GM18951 (cell line): ENCODE measurements at regions not wholly inside any gene's neighbourhood (a gene's known extent, or its start where the extent isn't known, plus 50 kb on each side); places are given as distances from the start of the nearest gene placed in this dataset.

Experiments used
- POLR2A ChIP-seq: IDR thresholded peaks from 4 replicates; pipeline ENCODE4 v1.6.1; 2011; ENCODE audit warnings: mild to moderate bottlenecking; ENCODE audit not compliant: insufficient read length, insufficient read depth; ENCODE audit errors: extremely low read depth
- in situ Hi-C: fragments of 300-500 bp; cut with MboI; formaldehyde crosslinking; loops from one replicate; pipeline ENCODE4 v1.12.0; 2022; ENCODE audit warnings: low sequenced_read_pairs, mixed read lengths, inconsistent platforms; ENCODE audit not compliant: unreplicated experiment

DNA sequence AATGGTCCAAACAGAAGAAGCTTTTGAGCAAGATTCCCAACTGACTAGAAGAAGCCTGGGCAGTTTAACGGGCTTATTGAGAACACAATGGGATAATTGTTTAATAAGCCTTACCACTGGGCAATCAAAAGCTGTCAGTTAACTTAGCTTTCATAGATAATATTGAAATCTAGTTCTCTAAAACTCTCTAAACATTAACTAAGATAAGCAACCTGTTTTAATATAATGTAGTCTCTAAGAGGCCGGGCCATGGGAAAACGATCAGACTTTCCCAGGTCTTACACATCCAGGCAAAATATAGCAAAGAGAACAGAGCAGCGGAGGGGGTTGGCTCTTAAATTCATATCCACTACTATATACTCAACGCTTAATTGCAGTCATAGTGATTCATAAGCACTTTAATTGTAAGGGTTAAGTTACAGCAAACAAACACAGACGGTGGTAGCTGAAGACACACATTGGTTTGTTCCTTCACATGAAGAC is 128.0 kb upstream of the FAM83B start:
- in situ Hi-C loops = loop anchor here (25.0 kb wide), 1 partner anchor 731 kb away; no protein-coding TSS in a partner anchor
- TF ChIP-seq POLR2A = no peak

- TF ChIP-seq POLR2A = no peak
- in situ Hi-C loops = loop anchor here (25.0 kb wide), 1 partner anchor 732 kb away; no protein-coding TSS in a partner anchor
These were observed 127.4 kb upstream of the FAM83B start for GRCh38 chr6:54719131-54719530.

DNA sequence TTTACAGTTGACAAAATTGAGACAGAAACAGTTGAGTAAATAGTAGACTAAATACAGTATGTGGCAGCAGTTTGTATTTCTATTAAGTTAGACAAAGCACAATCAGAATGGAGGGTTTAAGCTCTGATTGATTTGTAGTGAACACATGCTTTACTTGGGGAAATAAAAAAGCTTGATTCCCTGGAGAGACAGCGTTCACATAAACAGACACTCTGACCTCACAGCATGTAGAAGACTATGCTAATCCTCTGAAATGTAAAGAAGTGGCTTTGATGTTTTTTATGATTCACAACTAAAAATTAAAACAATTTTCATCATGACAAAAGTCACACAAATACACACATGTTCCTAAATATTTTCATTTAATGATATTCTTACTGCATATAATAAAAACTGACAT is 126.9 kb upstream of the FAM83B start:
- no peak for TF ChIP-seq POLR2A
- in situ Hi-C loops = loop anchor here (25.0 kb wide), 1 partner anchor 732 kb away; no protein-coding TSS in a partner anchor

DNA sequence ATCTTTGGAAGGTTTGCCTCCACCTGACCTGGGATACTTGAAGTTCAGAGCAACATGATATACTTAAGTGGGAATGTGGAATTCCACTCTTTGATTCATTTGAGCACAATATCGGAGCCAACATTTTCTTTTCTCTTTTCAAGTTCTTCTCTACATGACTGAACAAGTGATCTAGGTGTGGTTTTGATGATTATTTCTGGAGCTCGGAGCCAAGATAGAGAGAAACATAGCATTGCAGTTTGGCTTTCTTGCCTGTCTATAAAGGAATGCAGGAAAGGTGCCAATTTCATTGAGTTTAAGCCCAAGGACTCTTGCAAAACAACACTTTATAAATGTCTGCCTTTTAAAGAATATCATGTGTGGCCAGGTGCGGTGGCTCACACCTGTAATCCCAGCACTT is 124.2 kb upstream of the FAM83B start:
- TF ChIP-seq POLR2A = no peak
- in situ Hi-C loops = loop anchor here (25.0 kb wide), 1 partner anchor 735 kb away; no protein-coding TSS in a partner anchor

- in situ Hi-C loops = no loop called here
- TF ChIP-seq POLR2A = no peak
These were observed 116.9 kb upstream of the FAM83B start for GRCh38 chr6:54729716-54730115.

DNA sequence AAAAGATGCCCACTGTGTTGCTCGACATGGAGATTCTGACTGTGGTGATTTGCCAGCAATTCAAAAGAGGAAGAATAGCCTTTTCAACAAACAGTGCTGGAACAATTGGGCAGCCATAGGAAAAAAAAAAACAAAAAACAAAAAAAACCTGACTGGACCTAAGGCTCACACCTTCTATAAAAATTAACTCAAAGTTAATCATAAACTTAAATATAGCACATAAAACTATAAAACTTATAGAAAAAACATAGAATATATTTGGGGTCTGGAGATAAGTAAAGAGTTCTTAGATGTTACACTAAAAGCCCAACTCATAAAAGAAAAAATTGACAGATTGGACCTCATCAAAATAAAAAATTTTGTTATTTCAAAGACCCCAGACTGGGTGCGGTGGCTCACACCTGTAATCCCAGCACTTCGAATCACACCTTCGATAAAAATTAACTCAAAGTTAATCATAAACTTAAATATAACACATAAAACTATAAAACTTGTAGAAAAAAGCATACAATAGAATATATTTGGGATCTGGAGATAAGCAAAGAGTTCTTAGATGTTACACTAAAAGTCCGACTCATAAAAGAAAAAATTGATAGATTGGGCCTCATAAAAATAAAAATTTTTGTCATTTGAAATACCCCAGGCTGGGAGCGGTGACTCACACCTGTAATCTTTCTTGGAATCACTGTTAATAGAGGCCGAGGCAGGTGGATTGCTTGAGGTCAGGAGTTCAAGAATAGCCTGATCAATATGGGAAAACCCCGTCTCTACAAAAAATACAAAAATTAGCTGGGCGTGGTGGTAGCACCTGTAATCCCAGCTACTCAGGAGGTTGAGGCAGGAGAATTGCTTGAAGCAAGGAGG is 115.6 kb upstream of the FAM83B start:
- TF ChIP-seq POLR2A = no peak
- in situ Hi-C loops = no loop called here

DNA sequence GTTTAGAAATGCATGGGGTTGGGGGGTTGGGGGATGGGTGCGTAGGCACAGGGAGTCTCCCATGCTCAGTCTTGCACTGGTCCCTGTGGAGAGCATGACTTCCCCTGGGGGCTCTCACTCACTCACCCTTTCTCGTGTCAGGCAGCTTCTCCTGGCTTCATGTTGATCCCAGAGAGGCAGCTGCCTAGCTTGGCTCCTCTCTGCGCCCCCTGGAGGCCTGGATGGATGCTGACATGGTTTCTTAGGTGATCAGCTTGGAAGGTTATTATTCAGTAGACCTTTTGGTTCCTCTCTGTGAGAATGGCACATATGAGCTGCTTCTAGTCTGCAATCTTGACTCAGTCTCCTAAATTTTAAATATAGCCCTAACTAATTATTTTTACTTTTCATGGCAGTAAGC is 109.3 kb upstream of the FAM83B start:
- no peak for TF ChIP-seq POLR2A

DNA sequence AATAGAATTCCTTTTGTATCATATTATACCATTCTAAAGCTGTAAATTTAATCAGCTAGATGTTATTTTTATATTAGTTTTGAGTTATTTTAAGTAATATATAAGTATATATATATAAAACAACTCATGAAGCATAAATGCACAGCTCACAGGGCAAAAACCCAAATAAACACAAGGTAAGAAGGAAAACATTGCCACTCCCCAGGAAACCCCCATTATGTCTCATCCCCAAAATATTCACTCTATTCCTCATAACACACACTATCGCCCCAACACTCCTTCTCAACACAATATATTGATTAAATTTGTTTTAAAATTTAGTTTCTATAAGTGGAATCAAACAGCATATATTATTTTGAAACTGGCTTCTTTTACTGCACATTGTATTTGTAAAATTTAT is 98.6 kb upstream of the FAM83B start:
- in situ Hi-C loops = no loop called here
- no peak for TF ChIP-seq POLR2A

More for the DNA sequence above, 109.3 kb upstream of the FAM83B start:
- in situ Hi-C loops = no loop called here

- no peak for TF ChIP-seq POLR2A
- in situ Hi-C loops = no loop called here
These were observed 92.2 kb upstream of the FAM83B start for GRCh38 chr6:54754406-54754805.

DNA sequence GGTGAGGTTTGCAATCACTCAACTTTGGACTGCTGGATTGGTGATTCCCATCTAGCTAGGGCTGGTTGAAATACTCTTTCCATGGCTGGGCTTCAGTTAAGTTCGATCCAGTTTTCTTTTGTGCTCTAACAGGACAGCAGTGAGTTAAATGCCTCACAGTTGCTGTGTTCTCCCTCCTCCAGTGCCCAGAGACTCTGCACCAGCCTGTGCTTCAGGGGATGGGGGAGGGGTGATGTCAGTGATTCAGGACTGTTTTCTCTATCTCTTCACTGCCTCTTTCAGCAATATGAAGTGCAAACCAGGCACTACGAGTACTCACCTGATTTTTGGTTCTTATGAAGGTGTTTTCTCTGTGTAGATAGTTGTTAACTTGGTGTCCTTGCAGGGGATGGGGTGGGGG is 88.2 kb upstream of the FAM83B start:
- in situ Hi-C loops = no loop called here
- no peak for TF ChIP-seq POLR2A

GRCh38 chr6:54768494-54768893 is 78.1 kb upstream of the FAM83B start:
- in situ Hi-C loops = no loop called here
- TF ChIP-seq POLR2A = no peak

DNA sequence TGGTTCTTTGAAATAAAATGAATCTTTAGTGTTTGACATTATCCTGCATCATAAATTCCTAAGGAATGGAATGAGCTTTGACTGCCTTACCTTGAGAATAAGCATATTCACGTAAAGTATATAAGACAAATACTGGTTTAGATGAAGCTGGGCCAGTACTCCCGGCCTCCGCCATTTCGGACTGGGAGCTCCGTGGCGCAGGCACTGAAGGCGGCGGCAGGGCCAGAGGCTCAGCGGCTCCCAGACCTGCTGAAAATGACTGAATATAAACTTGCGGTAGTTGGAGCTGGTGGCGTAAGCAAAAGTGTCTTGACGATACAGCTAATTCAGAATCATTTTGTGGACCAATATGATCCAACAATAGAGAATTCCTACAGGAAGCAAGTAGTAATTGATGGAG is 76.2 kb upstream of the FAM83B start:
- in situ Hi-C loops = no loop called here
- TF ChIP-seq POLR2A = no peak

GRCh38 chr6:54771968-54772367 is 74.6 kb upstream of the FAM83B start:
- in situ Hi-C loops = no loop called here

DNA sequence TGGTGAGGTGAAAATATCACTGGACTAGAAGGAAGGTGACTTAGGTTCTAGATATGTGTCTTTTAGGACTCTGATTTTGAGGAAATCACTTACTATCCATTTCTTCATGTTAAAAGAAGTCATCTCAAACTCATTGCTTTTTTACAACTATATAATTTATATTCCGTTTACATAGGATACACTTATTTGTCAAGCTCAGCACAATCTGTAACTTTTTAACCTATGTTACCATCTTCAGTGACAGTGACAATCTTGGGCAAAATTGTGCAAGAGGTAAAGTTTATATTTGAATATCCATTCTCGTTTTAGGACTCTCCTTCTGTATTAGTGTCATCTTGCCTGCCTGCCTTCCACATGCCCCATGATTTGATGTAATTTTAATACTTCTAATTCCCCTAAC is 74.0 kb upstream of the FAM83B start:
- in situ Hi-C loops = no loop called here
- TF ChIP-seq POLR2A = no peak

More at GRCh38 chr6:54771968-54772367, 74.6 kb upstream of the FAM83B start:
- TF ChIP-seq POLR2A = no peak
